8988T (cell line): ENCODE measurements at regions not wholly inside any gene's neighbourhood (a gene's known extent, or its start where the extent isn't known, plus 50 kb on each side); places are given as distances from the start of the nearest gene placed in this dataset.

Source experiments
- DNase-seq: peaks from one replicate; pipeline ENCODE4 v3.0.0; 2011

DNA sequence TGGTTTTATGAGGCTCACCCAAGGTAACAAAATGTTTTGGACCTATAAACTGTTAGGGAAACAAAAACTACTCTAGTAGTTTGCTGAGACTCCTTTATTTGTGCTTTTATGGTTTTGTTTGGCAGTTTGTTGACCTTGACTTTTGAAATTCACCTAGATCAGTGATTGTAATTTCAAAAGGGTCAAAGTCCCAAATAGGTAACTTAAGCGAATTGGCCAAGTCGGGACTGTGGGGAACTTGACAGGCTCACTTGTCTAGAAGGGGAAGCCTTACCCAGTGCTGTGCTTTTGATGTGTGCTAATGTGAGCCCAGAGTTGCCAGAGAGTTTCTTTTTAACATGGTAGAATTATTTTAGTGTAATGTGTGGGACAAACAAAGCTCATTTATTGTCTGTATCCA is 87.2 kb upstream of the SGCD start:
- DNase-seq = no peak

DNA sequence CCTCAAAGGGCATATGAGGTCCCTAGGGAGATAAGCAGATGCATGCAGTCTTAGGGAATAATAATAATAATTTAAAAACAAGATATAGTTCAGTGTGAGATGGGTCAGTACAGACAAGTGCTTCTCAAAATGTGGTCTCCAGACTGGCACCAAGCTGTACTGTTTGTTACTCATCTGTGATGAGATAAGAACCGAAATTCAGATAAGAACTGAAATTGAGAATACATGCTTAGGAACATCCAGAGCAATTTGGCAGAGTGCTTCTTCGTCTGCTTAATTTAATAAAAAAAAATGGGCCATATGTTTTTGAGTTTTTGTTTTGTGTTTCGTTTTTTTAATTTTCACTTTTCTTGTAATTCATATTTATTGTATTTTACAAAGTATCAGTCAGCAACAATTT is 86.5 kb upstream of the SGCD start:
- DNase-seq = no peak

DNA sequence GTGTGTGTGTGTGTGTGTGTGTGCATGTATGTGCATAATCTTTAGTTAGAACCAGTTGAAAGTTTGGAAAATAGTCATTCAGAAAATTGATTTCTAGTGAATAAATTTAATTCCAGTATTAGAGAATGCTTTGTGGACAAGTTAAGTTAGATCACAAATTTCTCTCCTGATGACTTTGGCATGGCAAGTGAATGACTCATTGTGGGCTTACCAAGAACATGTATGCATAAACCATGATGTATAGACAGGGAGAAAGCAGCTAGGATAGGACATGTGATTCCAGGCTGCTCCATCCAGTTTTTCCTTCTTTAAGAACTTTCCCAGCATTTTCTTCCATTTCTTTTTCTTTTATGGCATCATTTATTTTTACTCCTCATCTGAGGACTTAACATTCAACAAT is 85.7 kb upstream of the SGCD start:
- DNase-seq = no peak

DNA sequence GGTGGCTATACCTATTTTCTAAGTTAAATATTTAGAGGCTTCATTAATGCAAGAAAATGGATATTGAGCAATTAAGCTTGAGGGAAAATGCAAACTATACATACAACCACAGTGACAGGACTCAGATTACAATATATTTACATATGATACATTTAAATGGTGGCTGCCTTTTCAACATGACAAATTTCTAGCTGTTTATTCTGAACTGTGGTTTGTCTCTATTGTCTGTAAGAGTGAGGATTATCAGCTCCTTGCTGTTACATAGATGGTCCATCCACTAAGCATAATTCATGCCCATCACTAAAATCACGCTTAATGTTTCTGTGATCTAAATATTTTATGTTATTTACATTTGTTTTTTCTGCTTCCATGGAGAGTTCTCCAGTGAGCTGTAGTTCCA is 81.1 kb upstream of the SGCD start:
- no peak for DNase-seq

DNA sequence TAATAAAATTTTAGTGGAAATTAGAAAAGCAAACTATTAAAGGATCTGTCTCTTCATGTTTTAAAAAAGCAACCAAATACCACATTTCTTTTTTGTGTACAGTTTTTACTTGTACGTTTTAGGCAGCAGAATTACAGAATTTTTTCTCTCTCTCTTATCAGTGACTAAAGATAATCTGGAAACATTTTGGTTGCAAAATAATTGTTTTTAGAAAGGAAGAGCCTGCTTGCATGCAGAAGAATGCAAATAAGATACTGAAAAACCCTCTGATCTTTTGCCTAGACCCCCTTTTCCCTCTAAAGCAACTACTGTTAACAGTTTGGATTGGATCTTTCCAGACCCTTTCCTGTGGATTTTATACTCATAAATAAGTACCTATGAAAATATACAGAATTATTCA is 75.9 kb upstream of the SGCD start:
- DNase-seq = no peak

DNA sequence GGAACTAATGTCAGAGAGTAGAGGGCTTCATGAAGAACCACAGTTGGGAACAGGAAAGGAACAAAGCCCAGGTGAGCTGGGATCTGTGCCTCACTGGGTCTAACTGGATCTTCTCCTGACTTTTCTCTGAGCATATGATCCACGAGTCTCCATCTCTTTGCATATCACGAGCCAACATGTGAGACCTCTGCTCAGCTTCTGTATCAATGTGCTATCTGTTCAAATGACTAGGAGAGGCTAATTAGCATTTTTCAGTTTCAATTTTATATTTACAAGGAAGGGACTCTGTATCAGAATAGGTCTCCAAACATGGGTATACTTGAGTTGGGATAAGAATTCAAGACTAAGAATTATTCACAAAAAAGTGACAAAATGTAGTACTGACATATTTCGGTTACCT is 73.8 kb upstream of the SGCD start:
- DNase-seq = no peak

DNA sequence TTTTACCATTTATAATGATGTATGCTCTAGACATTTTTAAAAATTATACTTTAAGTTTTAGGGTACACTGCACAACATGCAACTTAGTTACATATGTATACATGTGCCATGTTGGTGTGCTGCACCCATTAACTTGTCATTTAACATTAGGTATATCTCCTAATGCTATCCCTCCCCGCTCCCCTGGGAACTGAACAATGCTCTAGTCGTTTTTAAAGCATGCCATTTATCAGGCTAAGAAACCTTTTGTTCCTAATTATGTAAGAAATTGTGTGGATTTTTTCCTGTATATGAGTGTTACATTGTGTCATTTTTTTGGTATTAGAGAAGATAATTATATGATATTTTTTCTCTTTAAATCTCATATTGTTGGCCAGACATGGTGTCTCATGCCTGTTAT is 72.8 kb upstream of the SGCD start:
- DNase-seq = no peak

DNA sequence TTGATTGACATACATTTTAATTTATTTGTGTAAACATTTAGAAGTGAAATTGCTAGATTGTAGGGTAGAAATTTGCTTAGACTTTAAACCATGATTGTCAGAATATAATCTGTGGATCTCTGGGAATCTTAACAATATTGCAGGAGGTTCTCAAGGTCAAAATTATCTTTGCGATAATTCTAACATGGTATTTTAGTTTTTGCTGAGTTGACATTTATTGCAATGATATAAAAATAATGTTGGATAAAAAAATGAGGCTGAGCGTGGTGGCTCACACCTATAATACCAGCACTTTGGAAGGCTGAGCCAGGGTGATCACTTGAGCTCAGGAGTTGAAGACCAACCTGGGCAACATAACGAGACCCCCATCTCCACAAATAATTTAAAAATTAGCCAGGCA is 70.3 kb upstream of the SGCD start:
- DNase-seq = no peak

DNA sequence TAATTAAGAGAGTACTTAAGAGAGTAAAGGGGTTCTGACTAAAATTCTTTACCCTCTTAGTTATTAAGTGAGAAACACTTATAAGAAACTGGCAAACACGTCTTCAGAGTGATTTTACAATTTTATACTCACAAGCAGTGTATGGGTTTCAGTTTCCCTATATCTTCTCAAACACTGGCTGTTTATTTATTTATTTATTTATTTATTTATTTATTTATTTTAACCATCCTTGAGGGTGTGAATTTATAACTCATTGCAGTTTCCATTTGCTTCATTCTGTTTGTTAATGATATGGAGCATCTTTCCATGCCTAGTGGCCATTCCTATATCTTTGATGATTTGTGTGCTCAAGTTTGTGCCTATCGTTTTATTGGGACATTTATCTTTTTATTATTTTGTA is 68.0 kb upstream of the SGCD start:
- no peak for DNase-seq

DNA sequence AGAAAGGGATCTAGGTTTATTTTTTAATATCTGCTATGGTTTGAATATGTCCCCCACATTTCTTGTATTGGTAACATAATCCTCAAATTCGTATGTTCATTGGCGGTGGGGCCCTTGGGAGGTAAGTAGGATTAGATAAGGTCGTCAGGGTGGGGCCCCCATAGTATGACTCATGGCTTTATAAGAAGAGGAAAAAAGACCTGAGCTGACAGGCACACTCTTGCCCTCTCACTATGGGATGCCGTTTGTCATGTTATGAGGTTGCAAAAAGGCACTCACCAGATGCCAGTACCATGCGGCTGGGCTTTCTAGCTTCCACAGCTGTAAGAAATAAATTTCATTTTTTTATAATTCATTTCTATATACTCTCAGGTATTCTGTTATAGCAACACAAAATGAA is 67.3 kb upstream of the SGCD start:
- DNase-seq = no peak

DNA sequence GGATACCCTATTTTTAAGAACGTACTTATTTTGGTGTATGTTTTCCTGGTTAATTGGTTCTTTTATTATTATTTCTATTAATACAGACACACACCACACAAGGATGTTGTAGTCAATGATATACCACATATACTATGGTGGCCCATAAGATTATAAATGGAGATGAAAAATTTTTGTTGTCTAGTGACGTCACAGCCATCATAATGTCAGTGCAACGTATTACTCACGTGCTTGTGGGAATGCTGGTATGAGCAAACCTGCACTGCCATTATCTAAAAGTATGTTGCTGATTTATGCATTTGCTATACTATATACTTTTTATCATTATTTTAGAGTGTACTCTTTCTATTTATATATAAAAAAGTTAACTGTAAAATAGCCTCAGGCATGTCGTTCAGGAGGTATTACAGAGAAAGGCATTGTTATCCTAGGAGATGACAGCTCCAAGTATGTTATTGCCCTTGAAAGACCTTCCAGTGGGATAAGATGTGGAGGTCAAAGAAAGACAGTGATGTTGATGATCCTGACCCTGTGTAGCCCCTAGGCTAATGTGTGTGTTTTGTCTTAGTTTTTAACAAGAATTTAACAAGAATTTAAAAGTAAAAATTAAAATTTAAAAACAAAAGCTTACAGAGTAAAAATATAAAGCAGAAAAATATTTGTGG is 65.6 kb upstream of the SGCD start:
- no peak for DNase-seq

DNA sequence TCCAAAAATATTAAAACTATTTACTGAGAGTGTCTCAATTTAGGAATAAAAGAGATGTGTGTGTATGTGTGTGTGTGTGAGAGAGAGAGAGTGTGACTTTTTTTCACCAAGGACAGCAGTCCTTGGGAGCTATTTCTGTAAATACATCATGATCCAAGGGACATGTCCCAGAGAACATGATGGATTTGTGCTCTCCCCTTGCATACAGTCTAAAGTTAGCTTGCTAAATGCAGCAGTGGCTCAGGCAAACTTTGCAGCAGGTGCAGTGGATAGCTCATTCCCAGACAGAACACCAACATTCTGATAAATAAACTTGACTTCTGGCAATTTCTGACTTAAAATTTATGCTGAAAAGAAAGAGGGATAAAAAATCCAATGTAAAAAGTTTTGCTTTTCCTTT is 55.4 kb upstream of the SGCD start:
- no peak for DNase-seq

DNA sequence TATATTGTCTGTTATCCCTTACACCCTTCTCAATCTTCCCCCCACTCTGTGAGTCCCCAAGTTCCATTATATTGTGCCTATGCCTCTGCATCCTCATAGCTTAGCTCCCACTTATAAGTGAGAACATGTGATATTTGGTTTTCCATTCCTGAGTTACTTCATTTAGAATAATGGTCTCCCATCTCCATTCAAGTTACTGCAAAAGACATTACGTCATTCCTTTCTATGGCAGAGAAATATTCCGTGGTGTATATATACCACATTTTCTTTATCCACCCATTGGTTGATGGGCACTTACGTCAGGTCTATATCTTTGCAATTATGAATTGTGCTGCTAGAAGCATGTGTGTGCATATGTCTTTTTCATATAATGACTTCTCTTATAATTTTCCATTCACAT is 54.8 kb upstream of the SGCD start:
- no peak for DNase-seq

DNA sequence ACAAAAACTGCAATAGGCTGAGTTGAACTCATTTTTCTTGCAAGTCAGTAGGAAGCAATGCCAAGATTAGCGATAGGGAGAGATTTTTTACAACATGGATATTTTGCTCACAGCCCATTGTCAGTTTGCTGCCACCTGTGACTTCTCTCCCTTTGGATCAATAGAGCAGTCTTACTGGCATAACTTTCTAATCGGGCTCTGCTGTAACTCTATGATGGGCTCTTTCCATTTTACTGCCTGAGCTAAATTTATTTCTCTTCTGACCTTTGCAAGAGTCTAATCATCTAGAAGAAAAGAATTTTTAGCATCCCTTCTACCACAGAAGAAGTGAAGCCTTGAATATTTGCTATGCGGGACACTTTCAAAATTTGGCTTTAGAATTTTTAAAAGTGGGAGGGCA is 53.6 kb upstream of the SGCD start:
- DNase-seq = no peak

DNA sequence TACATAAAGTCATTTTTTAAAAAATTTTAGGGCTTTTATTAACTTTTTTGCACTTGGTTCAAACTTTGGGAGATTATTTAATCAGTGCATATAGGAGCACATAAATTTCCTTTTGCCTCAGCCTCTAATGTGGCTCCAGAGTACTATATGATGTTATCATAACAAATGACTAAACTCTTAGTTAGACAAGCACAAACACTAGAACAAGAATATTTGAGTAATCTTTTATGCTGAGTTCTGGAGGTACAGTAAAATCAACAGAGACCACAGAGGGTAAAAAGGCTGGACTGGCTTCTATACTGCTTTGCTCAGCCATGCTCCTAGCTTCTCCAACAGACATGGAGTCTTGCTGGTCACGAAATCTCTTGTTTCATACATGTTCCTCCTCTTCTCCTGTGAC is 52.5 kb upstream of the SGCD start:
- no peak for DNase-seq
